Parathyroid adenoma (tissue), 2 donors: ENCODE measurements at regions not wholly inside any gene's neighbourhood (a gene's known extent, or its start where the extent isn't known, plus 50 kb on each side); places are given as distances from the start of the nearest gene placed in this dataset.

Experiments
- H2AFZ ChIP-seq: fragments of 300-600 bp; sonication (generic); one replicate; pipeline ENCODE4 v1.7.0; 2017; ENCODE audit warnings: antibody characterized with exemption, mild to moderate bottlenecking
- H3K27ac ChIP-seq: fragments of 300-600 bp; sonication (generic); one replicate; pipeline ENCODE4 v1.7.0; 2017
- H3K27me3 ChIP-seq: fragments of 300-600 bp; sonication (generic); one replicate; pipeline ENCODE4 v1.7.0; 2017; ENCODE audit warnings: low read length; ENCODE audit not compliant: control insufficient read depth, insufficient read depth
- H3K36me3 ChIP-seq: fragments of 300-600 bp; sonication (generic); one replicate; pipeline ENCODE4 v1.7.0; 2017; ENCODE audit warnings: low read length; ENCODE audit not compliant: control insufficient read depth, insufficient read depth
- H3K4me1 ChIP-seq: fragments of 300-600 bp; sonication (generic); one replicate; pipeline ENCODE4 v1.7.0; 2017; ENCODE audit warnings: control low read depth
- H3K4me2 ChIP-seq: fragments of 300-600 bp; sonication (generic); one replicate; pipeline ENCODE4 v1.7.0; 2017; ENCODE audit warnings: low read length
- H3K4me3 ChIP-seq: fragments of 300-600 bp; sonication (generic); one replicate; pipeline ENCODE4 v1.7.0; 2017; ENCODE audit warnings: low read depth, low read length
- H3K79me2 ChIP-seq: fragments of 300-600 bp; sonication (generic); one replicate; pipeline ENCODE4 v1.7.0; 2017; ENCODE audit warnings: control low read depth
- H3K9ac ChIP-seq: fragments of 300-600 bp; sonication (generic); one replicate; pipeline ENCODE4 v1.7.0; 2017; ENCODE audit warnings: mild to moderate bottlenecking
- H3K9me3 ChIP-seq: fragments of 300-600 bp; sonication (generic); one replicate; pipeline ENCODE4 v1.7.0; 2017; ENCODE audit warnings: low read length; ENCODE audit not compliant: control insufficient read depth
- CTCF ChIP-seq: fragments of 300-600 bp; sonication (generic); IDR thresholded peaks from one replicate; pipeline ENCODE4 v1.7.0; 2017; ENCODE audit warnings: antibody characterized with exemption, mild to moderate bottlenecking
- donor health status: primary hyperparathyroidism.

DNA sequence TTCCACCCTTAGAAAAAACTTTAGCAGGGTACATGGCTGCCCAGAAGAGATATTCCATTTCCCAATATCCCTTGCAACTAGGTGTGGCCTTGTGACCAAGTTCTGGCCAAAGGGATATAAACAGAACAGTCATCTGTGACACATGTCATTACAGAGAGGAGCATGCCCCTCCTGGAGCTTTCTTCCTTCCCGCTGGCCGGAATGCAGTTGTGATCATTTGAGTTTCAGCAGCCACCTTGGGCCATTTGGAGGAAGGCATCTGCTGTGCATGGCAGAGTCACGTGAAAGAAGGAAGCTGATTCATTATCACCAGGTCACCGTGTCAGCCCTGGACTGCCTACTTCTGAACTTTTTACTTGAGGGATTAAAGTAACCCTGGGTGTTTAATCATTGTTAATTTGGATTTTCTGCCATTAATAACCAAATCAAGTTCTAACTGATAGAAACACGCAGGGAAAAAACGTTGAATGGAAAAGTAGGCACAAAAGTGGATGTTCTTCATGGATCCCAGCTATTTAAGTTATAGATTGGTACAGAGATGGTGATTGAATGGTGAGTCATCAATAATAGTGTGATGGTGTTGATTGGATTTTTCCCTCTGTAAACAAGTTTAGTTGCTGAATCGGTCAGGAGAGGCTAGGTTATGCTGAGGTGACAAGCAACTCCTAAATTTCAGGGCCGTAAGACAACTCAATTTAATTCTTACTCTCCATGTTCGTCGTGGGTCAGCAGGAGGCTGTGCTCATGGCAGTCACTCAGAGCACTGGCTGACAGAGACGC lies 80.7 kb upstream of the CCDC167 start:
- no peak overlapping the region for H3K4me3 ChIP-seq

DNA sequence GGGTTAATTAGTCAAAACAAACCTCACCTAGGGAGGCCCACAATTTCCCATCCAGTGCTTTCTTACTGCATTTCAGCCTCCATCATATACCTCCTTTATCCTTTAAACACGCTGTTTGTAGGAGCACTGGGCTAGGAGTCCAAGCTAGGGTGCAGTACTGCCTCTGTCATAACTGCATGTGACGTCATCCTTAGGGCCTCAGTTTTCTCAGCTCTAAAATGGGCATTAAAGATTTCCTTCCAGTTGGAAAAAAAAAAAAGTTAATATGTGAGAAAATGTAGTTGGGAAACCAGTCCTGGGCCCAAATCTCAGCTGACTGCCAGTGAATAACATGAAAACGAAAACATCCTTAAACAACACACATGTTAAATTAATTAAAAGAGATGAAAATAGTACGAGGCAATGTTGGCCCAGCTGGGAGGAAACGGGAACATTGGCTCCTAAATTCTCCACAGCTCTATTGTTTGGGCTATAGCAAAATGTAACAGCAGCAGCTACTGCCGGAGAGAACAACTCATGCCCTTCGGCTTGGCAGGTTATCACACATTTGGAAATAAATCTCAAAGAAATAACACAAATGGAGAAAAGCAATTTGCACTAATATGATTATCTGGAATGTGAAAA lies 79.9 kb upstream of the CCDC167 start:
- no peaks in the 10 kb centered on the region for H3K36me3 ChIP-seq
- H3K4me1 ChIP-seq, result no peaks in the 10 kb centered on the region
- no peaks in the 10 kb centered on the region for H3K9me3 ChIP-seq
- no peaks in the 10 kb centered on the region for H3K79me2 ChIP-seq
- no peak overlapping the region for H3K4me2 ChIP-seq
- H3K27ac ChIP-seq, result no peak overlapping the region
- no peak overlapping the region for H3K4me3 ChIP-seq
- no peak overlapping the region for H2AFZ ChIP-seq
- no peak overlapping the region for H3K9ac ChIP-seq
- TF ChIP-seq CTCF, result no peak
- no peaks in the 10 kb centered on the region for H3K27me3 ChIP-seq

More for the DNA sequence above, 80.7 kb upstream of the CCDC167 start:
- H3K9ac ChIP-seq, result no peak overlapping the region
- H3K36me3 ChIP-seq, result no peaks in the 10 kb centered on the region
- no peaks in the 10 kb centered on the region for H3K4me1 ChIP-seq
- H3K27ac ChIP-seq, result no peak overlapping the region
- H2AFZ ChIP-seq, result no peak overlapping the region
- H3K27me3 ChIP-seq, result no peaks in the 10 kb centered on the region
- no peak overlapping the region for H3K4me2 ChIP-seq
- no peak for TF ChIP-seq CTCF
- no peaks in the 10 kb centered on the region for H3K9me3 ChIP-seq
- no peaks in the 10 kb centered on the region for H3K79me2 ChIP-seq

- H3K9ac ChIP-seq, result no peak overlapping the region
- H3K4me3 ChIP-seq, result no peak overlapping the region
- H3K27ac ChIP-seq, result no peak overlapping the region
- H3K4me1 ChIP-seq, result no peaks in the 10 kb centered on the region
- no peaks in the 10 kb centered on the region for H3K27me3 ChIP-seq
- H3K79me2 ChIP-seq, result no peaks in the 10 kb centered on the region
- H3K4me2 ChIP-seq, result no peak overlapping the region
- TF ChIP-seq CTCF, result no peak
- H3K9me3 ChIP-seq, result no peaks in the 10 kb centered on the region
- no peaks in the 10 kb centered on the region for H3K36me3 ChIP-seq
- no peak overlapping the region for H2AFZ ChIP-seq
Measured at GRCh38 chr6:37578104-37578503, 78.4 kb upstream of the CCDC167 start.

DNA sequence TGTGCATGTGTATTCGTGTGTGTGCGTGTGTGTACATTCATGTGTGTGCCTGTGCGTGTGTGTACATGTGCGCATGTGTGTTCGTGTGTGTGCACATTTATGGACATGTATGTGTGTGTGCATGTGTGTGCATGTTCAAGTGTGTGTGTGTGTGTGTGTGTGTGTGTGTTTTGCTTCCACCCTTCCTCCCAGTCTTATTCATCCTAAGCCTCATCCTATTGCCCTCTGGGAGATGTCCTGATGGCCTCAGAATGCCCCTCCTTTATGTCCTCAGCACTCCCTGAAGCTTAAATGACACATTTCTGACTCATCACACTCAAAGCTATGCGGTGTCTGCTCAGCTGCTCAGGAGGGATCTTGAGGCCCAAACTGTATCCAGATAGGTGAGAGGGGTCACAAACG lies 76.6 kb upstream of the CCDC167 start:
- Histone ChIP-seq H2AFZ (no peak overlapping the region), H3K9ac (no peak overlapping the region), H3K4me1 (no peaks in the 10 kb centered on the region), H3K36me3 (no peaks in the 10 kb centered on the region), H3K4me2 (no peak overlapping the region), H3K4me3 (no peak overlapping the region), H3K27me3 (no peaks in the 10 kb centered on the region), H3K79me2 (no peaks in the 10 kb centered on the region), H3K27ac (no peak overlapping the region), H3K9me3 (no peaks in the 10 kb centered on the region)
- TF ChIP-seq CTCF, result no peak
